ENCODE measurements at regions not wholly inside any gene's neighbourhood (a gene's known extent, or its start where the extent isn't known, plus 50 kb on each side); places are given as distances from the start of the nearest gene placed in this dataset.
"Not testable (repeated sequence)": the region's sequence is repeated elsewhere in the genome, so short reads cannot be mapped to it uniquely, and the experiment has no call there.

- TF ChIP-seq, protein P1, sequence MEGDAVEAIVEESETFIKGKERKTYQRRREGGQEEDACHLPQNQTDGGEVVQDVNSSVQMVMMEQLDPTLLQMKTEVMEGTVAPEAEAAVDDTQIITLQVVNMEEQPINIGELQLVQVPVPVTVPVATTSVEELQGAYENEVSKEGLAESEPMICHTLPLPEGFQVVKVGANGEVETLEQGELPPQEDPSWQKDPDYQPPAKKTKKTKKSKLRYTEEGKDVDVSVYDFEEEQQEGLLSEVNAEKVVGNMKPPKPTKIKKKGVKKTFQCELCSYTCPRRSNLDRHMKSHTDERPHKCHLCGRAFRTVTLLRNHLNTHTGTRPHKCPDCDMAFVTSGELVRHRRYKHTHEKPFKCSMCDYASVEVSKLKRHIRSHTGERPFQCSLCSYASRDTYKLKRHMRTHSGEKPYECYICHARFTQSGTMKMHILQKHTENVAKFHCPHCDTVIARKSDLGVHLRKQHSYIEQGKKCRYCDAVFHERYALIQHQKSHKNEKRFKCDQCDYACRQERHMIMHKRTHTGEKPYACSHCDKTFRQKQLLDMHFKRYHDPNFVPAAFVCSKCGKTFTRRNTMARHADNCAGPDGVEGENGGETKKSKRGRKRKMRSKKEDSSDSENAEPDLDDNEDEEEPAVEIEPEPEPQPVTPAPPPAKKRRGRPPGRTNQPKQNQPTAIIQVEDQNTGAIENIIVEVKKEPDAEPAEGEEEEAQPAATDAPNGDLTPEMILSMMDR (IDR thresholded peaks at IDR 0.05): not testable (repeated sequence)
- not testable (repeated sequence) for TF ChIP-seq POLR2A (IDR thresholded peaks at IDR 0.05)
These were observed 603.7 kb downstream of the TMEM121 start for GRCh38 chr14:106129904-106130661.

Data from testis (tissue), 2 donors.